SK-N-SH treated with all-trans-retinoic acid at 6 μM for 48 hours (cell line): ENCODE measurements at regions not wholly inside any gene's neighbourhood (a gene's known extent, or its start where the extent isn't known, plus 50 kb on each side); places are given as distances from the start of the nearest gene placed in this dataset.

Source experiments
- ATAC-seq: fragments of 200-7000 bp; cut with Tn5 transposase; 3 replicates; pipeline ENCODE4 v1.9.1; 2020; ENCODE audit warnings: mild to moderate bottlenecking, moderate library complexity
- BACH2 ChIP-seq: fragments of 250-450 bp; sonication (Bioruptor Pico); IDR thresholded peaks from 2 replicates; pipeline ENCODE4 v1.9.0; 2021; ENCODE audit warnings: mild to moderate bottlenecking, borderline replicate concordance
- ESRRG ChIP-seq: fragments of 250-450 bp; sonication (Bioruptor Pico); IDR thresholded peaks from 2 replicates; pipeline ENCODE4 v1.6.1; 2021; ENCODE audit warnings: mild to moderate bottlenecking
- GLIS3 ChIP-seq: fragments of 250-450 bp; sonication (Bioruptor Pico); IDR thresholded peaks from 2 replicates; pipeline ENCODE4 v1.5.0; 2020; ENCODE audit warnings: mild to moderate bottlenecking, moderate library complexity
- OSR1 ChIP-seq: fragments of 250-450 bp; sonication (Bioruptor Pico); IDR thresholded peaks from 2 replicates; pipeline ENCODE4 v1.8.0; 2022; ENCODE audit warnings: moderate library complexity, mild to moderate bottlenecking, inconsistent platforms
- PPARA ChIP-seq: fragments of 250-450 bp; sonication (Bioruptor Pico); IDR thresholded peaks from 2 replicates; pipeline ENCODE4 v1.5.0; 2020; ENCODE audit warnings: mild to moderate bottlenecking, borderline replicate concordance
- RARB ChIP-seq: fragments of 250-450 bp; sonication (Bioruptor Pico); IDR thresholded peaks from 2 replicates; pipeline ENCODE4 v1.8.0; 2021; ENCODE audit warnings: mild to moderate bottlenecking, moderate library complexity
- SNAI2 ChIP-seq: fragments of 250-450 bp; sonication (Bioruptor Pico); IDR thresholded peaks from 2 replicates; pipeline ENCODE4 v1.5.0; 2020; ENCODE audit warnings: mild to moderate bottlenecking, moderate library complexity
- TCF4 ChIP-seq: fragments of 250-450 bp; sonication (Bioruptor Pico); IDR thresholded peaks from 2 replicates; pipeline ENCODE4 v1.8.0; 2021; ENCODE audit warnings: mild to moderate bottlenecking, moderate library complexity, borderline replicate concordance
- TOX ChIP-seq: fragments of 250-450 bp; sonication (Bioruptor Pico); IDR thresholded peaks from 2 replicates; pipeline ENCODE4 v1.8.0; 2021; ENCODE audit warnings: mild to moderate bottlenecking, moderate library complexity, borderline replicate concordance
- ZC3H10 ChIP-seq: fragments of 250-450 bp; sonication (Bioruptor Pico); IDR thresholded peaks from 2 replicates; pipeline ENCODE4 v1.5.1; 2021; ENCODE audit warnings: mild to moderate bottlenecking, moderate library complexity
- ZFP3 ChIP-seq: fragments of 250-450 bp; sonication (Bioruptor Pico); IDR thresholded peaks from 2 replicates; pipeline ENCODE4 v1.5.0; 2020; ENCODE audit warnings: mild to moderate bottlenecking, moderate library complexity
- ZFP30 ChIP-seq: fragments of 450-650 bp; formaldehyde crosslinking; IDR thresholded peaks from 2 replicates; pipeline ENCODE4 v1.5.0; 2022; ENCODE audit warnings: mild to moderate bottlenecking, moderate library complexity
- ZNF565 ChIP-seq: fragments of 450-650 bp; formaldehyde crosslinking; conservative IDR thresholded peaks from 2 replicates; pipeline ENCODE4 v1.5.0; 2020; ENCODE audit warnings: low read depth, mild to moderate bottlenecking, moderate library complexity
- ZNF70 ChIP-seq: fragments of 450-650 bp; formaldehyde crosslinking; IDR thresholded peaks from 2 replicates; pipeline ENCODE4 v1.5.0; 2020; ENCODE audit warnings: mild to moderate bottlenecking, moderate library complexity
- ZNF8 ChIP-seq: fragments of 450-650 bp; formaldehyde crosslinking; IDR thresholded peaks from 2 replicates; pipeline ENCODE4 v1.5.0; 2020; ENCODE audit warnings: mild to moderate bottlenecking, moderate library complexity
- TF ChIP-seq, protein P1 (sequence below): fragments of 250-450 bp; sonication (Bioruptor Pico); IDR thresholded peaks from 2 replicates; pipeline ENCODE4 v1.5.0; 2020; ENCODE audit warnings: mild to moderate bottlenecking, moderate library complexity
- TF ChIP-seq, protein P2 (sequence below): fragments of 250-450 bp; sonication (Bioruptor Pico); IDR thresholded peaks from 2 replicates; pipeline ENCODE4 v1.8.0; 2020; ENCODE audit warnings: mild to moderate bottlenecking, moderate library complexity, borderline replicate concordance

- TF ChIP-seq, protein P1, sequence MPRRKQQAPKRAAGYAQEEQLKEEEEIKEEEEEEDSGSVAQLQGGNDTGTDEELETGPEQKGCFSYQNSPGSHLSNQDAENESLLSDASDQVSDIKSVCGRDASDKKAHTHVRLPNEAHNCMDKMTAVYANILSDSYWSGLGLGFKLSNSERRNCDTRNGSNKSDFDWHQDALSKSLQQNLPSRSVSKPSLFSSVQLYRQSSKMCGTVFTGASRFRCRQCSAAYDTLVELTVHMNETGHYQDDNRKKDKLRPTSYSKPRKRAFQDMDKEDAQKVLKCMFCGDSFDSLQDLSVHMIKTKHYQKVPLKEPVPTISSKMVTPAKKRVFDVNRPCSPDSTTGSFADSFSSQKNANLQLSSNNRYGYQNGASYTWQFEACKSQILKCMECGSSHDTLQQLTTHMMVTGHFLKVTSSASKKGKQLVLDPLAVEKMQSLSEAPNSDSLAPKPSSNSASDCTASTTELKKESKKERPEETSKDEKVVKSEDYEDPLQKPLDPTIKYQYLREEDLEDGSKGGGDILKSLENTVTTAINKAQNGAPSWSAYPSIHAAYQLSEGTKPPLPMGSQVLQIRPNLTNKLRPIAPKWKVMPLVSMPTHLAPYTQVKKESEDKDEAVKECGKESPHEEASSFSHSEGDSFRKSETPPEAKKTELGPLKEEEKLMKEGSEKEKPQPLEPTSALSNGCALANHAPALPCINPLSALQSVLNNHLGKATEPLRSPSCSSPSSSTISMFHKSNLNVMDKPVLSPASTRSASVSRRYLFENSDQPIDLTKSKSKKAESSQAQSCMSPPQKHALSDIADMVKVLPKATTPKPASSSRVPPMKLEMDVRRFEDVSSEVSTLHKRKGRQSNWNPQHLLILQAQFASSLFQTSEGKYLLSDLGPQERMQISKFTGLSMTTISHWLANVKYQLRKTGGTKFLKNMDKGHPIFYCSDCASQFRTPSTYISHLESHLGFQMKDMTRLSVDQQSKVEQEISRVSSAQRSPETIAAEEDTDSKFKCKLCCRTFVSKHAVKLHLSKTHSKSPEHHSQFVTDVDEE (CRISPR knock-in tag), result no peak
- TF ChIP-seq ZNF8 (CRISPR knock-in tag), result no peak
- no peak for TF ChIP-seq BACH2
- no peak for TF ChIP-seq ZNF565 (CRISPR knock-in tag)
- TF ChIP-seq TOX (CRISPR knock-in tag), result no peak
- TF ChIP-seq ZC3H10 (CRISPR knock-in tag), result no peak
- no peak for TF ChIP-seq GLIS3 (CRISPR knock-in tag)
- TF ChIP-seq SNAI2 (CRISPR knock-in tag), result no peak
- TF ChIP-seq ZFP30 (CRISPR knock-in tag), result no peak
- TF ChIP-seq RARB, result no peak
- TF ChIP-seq, all 23 proteins: peak for 0
These were observed 401.2 kb upstream of the CDIN1 start (continued) for GRCh38 chr15:36178303-36178633.

GRCh38 chr15:36183201-36183600 is 396.2 kb upstream of the CDIN1 start:
- TF ChIP-seq ZNF70 (no peak), TCF4 (CRISPR knock-in tag) (no peak), RARB (no peak), ZNF8 (CRISPR knock-in tag) (no peak), ZNF565 (CRISPR knock-in tag) (no peak), GLIS3 (CRISPR knock-in tag) (no peak), ESRRG (no peak)
- TF ChIP-seq, protein P2, sequence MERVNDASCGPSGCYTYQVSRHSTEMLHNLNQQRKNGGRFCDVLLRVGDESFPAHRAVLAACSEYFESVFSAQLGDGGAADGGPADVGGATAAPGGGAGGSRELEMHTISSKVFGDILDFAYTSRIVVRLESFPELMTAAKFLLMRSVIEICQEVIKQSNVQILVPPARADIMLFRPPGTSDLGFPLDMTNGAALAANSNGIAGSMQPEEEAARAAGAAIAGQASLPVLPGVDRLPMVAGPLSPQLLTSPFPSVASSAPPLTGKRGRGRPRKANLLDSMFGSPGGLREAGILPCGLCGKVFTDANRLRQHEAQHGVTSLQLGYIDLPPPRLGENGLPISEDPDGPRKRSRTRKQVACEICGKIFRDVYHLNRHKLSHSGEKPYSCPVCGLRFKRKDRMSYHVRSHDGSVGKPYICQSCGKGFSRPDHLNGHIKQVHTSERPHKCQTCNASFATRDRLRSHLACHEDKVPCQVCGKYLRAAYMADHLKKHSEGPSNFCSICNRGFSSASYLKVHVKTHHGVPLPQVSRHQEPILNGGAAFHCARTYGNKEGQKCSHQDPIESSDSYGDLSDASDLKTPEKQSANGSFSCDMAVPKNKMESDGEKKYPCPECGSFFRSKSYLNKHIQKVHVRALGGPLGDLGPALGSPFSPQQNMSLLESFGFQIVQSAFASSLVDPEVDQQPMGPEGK (CRISPR knock-in tag), result no peak
- TF ChIP-seq, protein P1 (CRISPR knock-in tag), result no peak
- no peak for ATAC-seq

GRCh38 chr15:36185438-36185837 is 394.0 kb upstream of the CDIN1 start:
- ATAC-seq, result peak; percentile 62

GRCh38 chr15:36185845-36186244 is 393.6 kb upstream of the CDIN1 start:
- ATAC-seq, result no peak
- TF ChIP-seq, protein P1 (CRISPR knock-in tag), result no peak
- TF ChIP-seq RARB (no peak), ZFP3 (CRISPR knock-in tag) (no peak), ZFP30 (CRISPR knock-in tag) (no peak), TCF4 (CRISPR knock-in tag) (no peak), BACH2 (no peak), PPARA (CRISPR knock-in tag) (no peak), OSR1 (CRISPR knock-in tag) (no peak), ZC3H10 (CRISPR knock-in tag) (no peak)
- TF ChIP-seq, protein P2 (CRISPR knock-in tag), result no peak

More at GRCh38 chr15:36185438-36185837, 394.0 kb upstream of the CDIN1 start:
- TF ChIP-seq ZFP30 (CRISPR knock-in tag), result no peak
- TF ChIP-seq RARB, result no peak
- TF ChIP-seq PPARA (CRISPR knock-in tag), result no peak
- TF ChIP-seq, protein P2 (CRISPR knock-in tag), result no peak
- no peak for TF ChIP-seq SNAI2 (CRISPR knock-in tag)
- TF ChIP-seq ZNF8 (CRISPR knock-in tag), result no peak
- TF ChIP-seq GLIS3 (CRISPR knock-in tag), result no peak
